GM19467 (cell line): ENCODE measurements at regions not wholly inside any gene's neighbourhood (a gene's known extent, or its start where the extent isn't known, plus 50 kb on each side); places are given as distances from the start of the nearest gene placed in this dataset.

ENCODE experiments used
- ATAC-seq: cut with Tn5 transposase; IDR thresholded peaks from one replicate; pipeline ENCODE4 v1.9.1; 2021; ENCODE audit warnings: mild to moderate bottlenecking, moderate library complexity; ENCODE audit not compliant: unreplicated experiment

DNA sequence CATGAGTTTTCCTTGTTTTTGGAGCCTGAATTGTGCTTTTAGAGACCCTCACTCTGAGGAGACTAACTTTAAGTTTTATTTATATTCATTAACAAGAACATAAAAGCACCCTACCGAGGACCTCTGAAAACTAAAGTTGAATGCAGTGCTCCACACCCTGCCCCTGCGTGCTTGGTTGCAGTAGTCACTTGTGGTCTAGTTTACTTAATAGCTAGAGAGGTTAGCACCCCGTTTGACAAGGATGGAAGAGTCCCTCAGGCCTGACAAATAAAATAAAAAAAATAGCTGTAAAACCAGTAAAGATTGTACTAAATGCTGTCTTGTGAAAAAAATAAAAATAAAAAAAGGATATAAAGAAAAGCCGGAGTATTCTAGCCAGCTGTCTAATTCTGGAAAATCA is 395.2 kb downstream of the MTX2 start:
- ATAC-seq: no peak

DNA sequence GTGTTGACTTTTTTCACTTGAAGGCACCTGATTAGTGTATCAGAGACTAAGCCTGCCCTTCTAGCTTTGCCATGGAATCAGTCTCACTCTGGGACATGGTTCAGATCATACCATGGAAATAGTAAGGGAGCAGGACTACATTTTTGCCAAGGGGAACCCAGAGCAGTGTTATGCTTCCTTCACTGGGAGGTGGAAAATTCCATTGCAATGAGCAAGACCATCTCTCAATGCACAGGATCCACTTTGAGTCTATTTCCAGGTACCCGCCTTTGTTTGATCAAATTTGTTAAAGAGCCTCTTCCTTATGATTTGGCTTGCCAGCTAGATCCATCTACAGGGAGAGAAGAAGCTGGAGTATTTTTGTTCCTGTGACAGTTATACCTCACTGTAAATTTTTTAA is 395.8 kb downstream of the MTX2 start:
- no peak for ATAC-seq

DNA sequence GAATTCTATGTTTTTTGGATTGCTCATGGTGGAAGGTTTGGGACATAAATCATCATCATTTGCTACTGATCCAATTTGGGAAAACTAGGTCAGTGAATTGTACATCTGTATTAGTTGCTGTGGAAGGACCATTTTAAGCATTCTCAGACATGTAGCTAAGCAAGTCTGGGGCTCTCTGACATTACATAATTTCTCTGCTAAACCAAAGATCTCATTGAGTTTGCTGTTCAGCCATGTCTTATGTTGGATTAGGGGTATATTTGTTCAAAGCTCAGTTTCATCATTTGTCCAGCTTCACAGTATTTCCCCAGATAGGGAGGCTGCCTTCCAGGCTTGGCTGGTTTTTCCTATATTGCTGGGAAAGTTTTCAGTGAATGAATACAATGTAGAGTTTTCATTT is 399.7 kb downstream of the MTX2 start:
- ATAC-seq: no peak

DNA sequence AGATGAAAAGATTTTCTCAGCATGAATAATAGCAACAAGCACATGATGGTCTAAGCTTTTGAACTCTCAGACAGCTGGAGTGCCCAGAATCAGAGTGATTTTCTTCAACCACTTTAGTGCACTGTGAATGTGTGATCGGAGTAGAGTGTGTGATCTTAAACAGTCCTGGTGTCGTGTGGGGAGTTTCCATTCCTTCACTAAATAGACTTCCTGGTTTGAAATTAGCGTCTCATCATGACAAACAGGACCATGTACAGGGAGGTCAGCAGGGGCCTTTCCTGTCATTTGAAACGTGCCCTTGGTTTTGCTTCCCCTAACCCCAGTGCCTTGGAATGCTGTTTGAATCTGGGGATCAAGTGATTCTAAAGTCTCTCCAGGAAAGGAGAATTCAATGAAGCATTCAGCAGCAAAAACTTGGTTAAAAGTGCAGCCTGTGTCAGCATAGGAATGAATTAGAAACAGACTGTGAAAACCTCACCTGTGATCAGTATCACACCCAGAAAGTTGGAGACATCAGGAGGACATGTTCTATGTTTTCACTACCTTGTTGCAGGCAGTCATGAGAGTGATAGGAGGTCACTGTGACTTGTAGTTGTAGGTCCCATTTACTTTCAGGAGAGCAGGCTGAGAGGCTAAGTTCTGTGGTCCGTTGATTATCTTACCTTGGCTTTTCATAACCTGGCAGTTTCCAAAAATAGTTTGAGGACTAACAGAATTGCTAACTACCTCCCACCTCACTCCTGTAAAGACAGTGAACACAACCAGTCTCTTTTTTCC is 400.3 kb downstream of the MTX2 start:
- no peak for ATAC-seq

DNA sequence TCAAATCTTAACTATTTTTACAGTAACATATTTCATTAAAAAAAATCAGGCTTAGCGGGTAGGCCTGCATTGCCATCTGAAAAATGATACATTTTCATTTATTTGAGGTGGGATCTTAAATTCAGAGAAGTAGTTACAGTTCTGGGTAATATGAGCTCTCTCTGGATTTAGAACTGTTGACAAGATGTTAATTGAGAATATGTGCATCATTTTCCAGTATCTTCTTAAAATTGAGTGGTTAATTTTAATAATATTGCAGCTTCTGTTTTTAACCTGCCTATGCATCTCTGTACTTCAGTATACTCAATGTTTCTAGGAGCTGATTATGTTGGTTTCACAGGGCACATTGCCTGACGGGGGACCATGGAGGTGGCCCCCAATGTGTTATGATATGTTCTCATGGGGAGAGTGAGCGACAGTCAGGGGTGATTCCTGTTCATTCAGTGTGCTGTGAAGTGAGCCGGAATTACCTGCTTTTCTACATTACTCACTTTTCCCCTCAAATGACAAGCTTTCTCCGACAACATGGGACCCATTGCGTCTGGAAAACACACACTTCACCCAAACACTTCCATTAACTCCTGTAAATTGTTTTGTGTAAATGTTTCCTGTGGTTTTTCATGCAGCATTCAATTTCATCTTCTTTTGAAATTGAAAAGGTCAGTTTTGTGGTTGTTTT is 406.2 kb downstream of the MTX2 start:
- no peak for ATAC-seq

DNA sequence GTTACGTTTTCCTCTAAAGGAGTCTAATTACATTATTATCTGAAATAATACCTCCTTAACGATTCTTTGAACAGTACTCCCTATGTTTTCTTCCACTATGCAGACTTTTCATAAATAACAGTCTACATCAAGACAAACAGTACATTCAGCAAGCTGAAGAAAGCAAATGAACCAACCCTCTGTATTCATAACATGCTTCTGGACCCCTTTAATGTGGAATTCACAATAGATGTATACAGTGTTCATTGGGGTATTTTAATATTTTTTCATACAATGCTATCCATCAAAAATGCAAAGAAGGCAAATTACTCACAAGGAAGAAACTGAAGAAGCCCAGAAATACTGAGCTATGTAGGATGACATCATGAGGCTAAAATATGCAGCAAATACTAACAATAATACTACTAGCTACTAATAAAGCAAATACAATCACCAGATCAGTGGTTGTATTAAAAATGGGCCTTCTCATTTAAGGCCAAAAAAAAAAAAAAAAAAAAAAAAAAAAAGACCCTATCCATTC is 408.6 kb downstream of the MTX2 start:
- ATAC-seq: no peak

DNA sequence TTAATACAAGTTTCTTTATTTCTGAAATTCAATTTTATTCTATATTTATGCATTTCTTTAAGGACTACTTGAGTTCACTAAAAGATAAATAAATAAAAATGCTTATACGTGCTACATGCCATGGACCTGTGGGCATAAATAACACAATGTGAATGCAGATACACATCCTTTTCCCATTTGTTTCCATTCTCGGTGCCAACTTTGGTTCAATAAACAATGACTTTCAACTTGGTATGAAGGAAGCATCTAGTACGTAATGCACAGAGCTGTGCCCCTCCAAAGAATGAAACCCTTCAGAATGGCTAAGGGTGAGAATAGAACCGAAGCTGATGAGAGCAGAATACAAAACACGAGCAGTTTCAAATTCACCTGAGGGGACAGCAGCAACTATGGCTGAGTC is 409.3 kb downstream of the MTX2 start:
- no peak for ATAC-seq

DNA sequence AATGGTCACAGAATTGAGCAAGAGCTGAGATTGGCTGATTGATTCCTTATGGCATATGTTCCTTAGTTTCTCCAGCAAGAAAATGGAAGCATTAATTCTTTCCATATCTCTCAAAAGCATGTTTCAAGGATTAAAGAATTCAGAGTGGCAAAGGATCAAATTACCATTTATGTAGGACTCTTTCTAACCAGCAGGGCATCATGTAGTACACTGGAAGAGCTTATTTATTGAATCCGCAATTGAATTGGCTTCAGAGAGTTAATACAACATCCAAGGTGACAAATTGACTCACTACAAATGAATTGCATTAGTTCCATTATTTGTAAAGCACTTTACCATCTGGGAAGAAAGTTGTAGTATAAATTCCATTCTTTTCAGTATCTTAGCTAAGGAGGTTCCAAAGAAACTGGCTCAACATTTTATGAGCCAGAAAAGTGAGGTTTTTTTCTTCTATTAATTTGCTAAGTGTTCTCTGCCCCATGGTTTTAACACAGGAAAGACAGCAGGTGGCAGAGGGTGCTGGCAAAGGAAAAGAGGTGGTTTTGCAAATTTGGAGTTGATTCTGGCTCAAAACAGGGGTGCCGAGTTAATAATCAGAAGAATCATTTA is 409.9 kb downstream of the MTX2 start:
- no peak for ATAC-seq

DNA sequence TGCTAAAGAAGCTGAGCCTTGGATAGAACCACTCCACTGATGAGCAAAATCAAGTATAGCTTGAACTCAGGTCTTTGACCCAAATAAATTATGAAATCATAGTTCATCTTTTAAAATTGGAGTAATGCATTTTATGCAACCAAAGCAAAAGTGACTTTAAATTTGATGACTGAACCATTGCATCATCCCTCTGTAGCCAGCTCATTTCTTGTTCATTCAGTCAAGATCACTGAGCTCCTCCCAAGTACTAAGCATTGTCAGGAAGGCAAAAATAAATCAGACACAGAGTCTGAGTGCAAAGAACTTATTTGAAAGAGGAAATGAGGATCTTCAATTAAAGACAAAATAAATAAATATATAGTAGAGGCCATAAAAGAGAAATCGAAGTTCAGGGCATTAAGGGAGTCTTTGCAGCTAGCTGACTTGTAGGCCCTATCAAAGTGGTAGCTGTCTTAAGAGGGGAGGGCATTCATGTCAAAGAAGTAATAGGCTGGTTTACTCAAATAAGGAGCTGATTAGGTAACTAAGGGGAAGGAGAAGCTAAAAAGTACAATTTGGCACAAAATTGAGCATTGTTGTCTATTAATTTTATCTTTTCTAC is 411.8 kb downstream of the MTX2 start:
- ATAC-seq: no peak

DNA sequence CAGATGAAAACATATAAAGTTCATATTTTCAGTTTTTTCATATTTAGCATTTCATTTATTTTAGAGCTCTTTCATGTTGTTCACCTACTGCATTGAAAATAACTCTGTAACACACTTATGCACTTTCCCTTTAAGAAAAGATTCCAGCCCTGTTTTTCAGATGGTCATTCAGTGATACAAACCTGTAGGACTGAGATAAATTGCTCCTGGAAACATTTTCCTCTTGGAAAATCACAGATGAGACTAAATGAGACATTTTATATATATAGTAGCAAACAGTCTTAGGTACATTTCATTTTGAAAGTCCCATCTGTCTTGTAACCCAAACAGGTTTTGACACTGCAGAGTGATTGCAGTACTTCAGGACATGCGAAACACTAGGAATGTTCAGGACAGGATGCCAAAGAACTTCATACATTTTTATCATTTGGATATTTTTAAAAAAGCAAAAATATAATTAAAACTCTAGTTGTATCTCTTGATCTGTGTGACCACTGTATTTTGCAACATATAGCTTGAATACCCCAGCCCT is 412.4 kb downstream of the MTX2 start:
- no peak for ATAC-seq

DNA sequence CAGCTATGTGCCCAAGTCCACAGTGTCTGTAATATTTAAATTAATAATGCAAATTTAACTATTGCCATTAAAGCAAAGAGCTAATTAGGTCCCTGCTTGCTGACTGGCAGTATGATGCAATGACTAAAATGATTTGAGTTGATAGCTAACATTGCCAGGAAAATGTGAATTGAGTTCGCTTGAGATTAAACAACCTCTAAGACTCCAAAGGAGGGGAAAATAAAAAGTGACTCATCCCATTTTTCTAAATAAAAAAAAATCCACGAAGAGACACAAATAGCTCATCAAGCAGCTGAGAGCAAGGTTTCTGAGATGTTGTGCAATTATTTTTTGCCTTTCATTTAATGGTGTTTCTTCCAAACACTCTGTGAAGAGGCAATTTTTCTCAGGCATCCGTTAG is 413.0 kb downstream of the MTX2 start:
- ATAC-seq: no peak

DNA sequence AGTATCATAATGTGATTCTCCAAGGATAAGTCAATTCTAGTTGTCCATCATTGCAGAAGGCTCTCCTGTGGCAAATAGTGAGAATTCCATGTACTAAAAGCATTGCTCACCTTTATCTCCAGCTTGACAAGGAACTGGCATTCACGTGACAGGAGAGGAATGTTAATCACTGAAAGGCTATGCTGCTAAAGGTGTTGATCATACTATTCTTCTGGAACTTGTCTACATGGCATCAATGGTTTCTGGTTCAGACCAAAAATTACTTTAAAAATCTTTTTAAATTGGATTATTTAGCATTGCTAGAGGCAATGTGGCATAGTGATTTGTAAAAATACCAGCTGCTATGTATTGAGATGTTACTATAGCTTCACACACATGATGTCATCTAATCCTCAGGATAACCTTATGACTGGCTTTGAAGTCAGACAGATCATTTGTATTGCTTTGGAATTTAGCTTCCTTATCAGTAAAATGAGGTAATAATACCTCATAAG is 414.4 kb downstream of the MTX2 start:
- ATAC-seq: no peak

DNA sequence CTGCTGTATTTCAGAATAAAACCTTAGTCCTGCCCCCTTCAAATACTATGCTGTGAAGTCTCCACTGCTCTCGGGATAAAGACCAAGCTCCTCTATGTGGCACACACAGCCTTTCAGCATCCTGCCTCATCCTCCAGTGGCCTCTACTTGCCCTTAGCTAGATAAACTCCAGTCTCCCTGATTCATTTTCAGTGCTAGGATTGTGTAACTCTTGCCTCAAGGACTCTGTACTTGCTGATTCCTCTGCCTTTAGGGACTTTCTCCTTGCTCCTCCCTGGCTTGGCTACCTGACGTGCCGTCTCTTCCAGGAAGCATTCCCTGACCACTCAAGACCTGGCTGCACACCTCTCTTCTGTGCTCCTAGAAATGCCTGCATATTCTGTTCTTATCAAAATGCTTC is 416.7 kb downstream of the MTX2 start:
- ATAC-seq: no peak

DNA sequence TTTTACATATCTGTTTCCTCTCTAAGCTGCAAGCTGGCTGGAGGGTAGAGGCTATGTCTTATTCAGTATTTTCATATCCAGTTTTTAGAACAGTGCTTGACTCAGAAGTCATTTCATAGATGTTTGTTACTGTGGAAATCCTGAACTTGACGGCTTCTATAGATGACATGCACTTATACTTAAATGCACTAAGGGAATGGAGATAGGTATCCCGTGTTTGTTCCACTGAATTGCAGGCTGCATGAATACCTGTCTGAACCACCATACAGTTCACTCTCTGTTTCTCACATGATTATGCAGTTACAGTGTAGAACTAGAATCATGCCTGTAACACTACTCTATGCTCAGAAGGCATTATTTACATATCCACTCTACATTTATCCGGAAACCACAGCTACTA is 417.1 kb downstream of the MTX2 start:
- ATAC-seq: no peak

DNA sequence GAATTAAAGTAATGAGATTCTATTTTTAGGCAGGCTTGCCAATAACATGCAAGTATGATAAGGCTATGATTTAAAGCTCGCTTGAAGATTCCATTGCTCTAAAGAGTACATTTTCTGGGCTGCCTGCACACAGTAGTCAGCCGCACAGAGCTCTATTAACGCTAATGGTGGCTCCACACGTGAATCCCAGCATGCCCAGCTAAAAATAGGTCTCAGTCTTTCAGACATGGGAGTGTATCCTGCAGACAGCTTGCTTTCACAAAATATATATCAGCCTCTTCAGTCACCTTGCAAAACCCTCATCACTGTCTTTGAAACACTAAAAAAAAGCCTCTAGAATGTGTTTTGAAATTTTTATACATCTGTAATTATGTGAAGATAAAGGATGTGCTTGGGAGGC is 418.1 kb downstream of the MTX2 start:
- no peak for ATAC-seq

DNA sequence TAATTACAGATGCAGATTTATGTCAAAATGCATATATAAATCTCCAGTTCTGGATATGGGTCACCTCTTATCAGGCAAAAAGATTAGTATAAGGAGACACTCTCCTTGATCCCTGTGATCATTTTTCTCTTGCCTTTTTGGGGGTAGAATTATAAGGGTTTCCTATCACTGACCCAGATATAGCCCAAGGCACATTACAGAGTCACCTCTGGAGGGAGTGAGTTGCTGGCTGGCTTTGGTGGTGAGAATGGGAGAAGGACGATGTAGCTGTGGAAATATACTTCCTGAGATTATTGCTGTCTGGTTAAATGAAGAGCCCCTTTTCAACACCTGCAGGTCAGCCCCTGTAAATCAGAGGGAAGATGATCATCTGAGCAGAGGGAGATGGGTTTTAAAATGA is 418.7 kb downstream of the MTX2 start:
- no peak for ATAC-seq

DNA sequence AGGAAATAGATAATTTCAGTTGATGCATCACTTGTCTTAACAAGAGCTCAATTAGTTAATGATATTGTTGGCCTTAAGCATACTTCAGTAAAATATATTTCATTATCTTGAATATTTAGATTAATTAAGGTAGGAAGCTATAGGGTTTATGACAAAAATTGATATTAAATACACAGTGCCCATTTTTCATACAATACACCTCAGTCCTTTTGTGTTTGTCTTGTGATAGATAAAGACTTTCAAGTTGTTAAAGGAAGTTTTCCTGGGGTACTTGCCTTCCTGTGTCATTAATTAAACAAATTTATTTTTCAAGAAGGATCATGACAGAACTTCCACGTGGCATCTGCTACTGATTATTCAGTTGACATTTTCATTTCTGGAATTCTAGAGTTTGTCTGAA is 420.5 kb downstream of the MTX2 start:
- no peak for ATAC-seq

DNA sequence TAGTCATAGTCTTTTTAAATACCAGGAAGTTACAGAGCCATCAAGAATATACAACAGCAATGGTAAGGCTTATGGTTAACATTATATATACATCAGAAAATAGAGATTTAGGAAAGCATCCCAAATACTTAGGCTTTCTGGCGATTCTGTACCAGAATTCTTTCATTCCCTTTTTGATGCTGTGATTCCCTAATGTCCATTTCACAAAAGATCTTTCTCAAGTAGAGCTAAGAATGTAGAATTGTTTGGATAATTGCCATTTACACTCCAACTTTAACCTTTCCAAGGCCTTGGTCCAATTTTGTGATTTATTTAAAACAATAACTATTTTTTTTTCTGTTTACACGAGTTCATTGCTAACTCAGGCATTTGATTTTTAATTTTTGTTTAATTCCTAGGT is 422.2 kb downstream of the MTX2 start:
- ATAC-seq: no peak

DNA sequence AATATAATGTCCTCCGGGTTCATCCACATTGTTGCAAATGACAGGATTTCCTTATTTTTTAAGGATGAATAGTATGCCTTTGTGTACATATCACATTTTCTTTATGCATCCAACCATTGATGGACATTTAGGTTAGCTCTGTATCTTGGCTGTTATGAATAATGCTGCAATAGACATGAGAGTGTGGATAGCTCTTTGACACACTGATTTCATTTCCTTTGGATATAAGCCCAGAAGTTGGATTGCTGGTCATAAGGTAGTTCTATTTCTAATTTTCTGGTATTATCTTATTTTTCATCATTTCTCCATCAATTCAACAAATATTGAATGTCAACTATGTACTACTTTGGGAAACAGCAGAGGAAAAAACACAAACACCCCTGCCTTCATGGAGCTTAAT is 423.3 kb downstream of the MTX2 start:
- no peak for ATAC-seq

DNA sequence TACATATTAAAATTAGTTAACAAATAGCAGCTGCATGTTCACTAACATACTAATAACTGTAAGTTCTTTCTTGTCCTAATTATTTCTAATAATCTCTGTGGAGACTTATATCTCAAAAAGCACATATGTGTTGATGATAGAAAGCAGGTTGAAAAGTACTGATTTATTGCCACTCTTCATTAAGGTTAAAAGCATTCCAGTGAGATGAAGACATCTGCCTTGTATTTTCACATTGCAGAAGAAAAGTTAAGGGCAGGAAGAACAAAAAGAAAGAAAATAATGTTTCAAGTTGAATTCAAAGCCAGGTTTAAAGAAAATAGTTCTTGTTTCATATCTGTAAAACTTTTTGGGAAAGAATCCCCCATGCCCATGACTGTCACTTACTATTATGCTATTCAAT is 429.9 kb downstream of the MTX2 start:
- ATAC-seq: no peak

DNA sequence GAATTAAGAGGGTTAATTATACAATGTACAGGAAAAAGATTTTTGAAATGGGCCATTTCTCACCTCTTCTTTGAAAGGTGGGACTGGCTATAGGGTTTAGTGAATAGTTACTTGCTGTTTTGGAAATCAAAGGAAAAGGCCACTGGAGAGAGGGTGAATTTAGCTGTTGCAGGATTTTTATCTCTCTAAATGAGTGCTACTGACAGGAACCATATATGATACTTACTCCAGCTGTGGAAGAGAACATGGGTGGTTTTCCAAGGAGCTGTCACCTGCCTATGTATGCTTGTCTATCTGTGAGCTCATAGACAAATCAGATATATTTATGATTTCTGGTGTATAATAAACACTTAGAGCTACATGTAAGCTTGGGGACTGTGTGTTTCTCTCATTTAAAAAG is 430.4 kb downstream of the MTX2 start:
- ATAC-seq: no peak
